ENCODE measurements at regions not wholly inside any gene's neighbourhood (a gene's known extent, or its start where the extent isn't known, plus 50 kb on each side); places are given as distances from the start of the nearest gene placed in this dataset.

GRCh38 chr9:78671785-78672184 lies 374.9 kb downstream of the PSAT1 start:
- ATAC-seq (no peak), DNase-seq (no peak)
- H3K4me3 ChIP-seq: no peak overlapping the region
- no peaks in the 10 kb centered on the region for H3K27me3 ChIP-seq
- H3K36me3 ChIP-seq: no peaks in the 10 kb centered on the region
- no peaks in the 10 kb centered on the region for H3K4me1 ChIP-seq
- intact Hi-C loops (cut with DNase I; ENCODE audit: low total_unique reads) (no loop called here), in situ Hi-C loops (cut with MboI; ENCODE audit: low sequenced_read_pairs in 4 of 4) (no loop called here)
- no peaks in the 10 kb centered on the region for H3K9me3 ChIP-seq
- no peak for TF ChIP-seq POLR2A (IDR thresholded peaks at IDR 0.05)
- TF ChIP-seq CTCF (IDR thresholded peaks at IDR 0.05 in 4 of 5, conservative IDR thresholded peaks at IDR 0.05 in 1 of 5): no peak
- H3K27ac ChIP-seq: no peak overlapping the region

- in situ Hi-C loops (cut with MboI; ENCODE audit: low sequenced_read_pairs in 4 of 4): no loop called here
- Histone ChIP-seq H3K4me1 (no peaks in the 10 kb centered on the region), H3K9me3 (no peaks in the 10 kb centered on the region), H3K36me3 (no peaks in the 10 kb centered on the region), H3K4me3 (no peak overlapping the region), H3K27ac (no peak overlapping the region), H3K27me3 (no peaks in the 10 kb centered on the region)
- no peak for DNase-seq
- ATAC-seq: no peak
- TF ChIP-seq CTCF (IDR thresholded peaks at IDR 0.05 in 4 of 5, conservative IDR thresholded peaks at IDR 0.05 in 1 of 5) (no peak), POLR2A (IDR thresholded peaks at IDR 0.05) (no peak)
- intact Hi-C loops (cut with DNase I; ENCODE audit: low total_unique reads): no loop called here
Observed at GRCh38 chr9:78674874-78675273, 377.9 kb downstream of the PSAT1 start.

- no peak for ATAC-seq
- no peak overlapping the region for H3K4me3 ChIP-seq
- intact Hi-C loops (cut with DNase I; ENCODE audit: low total_unique reads): no loop called here
Observed at GRCh38 chr9:78676009-78676408, 379.1 kb downstream of the PSAT1 start.

GRCh38 chr9:78676623-78677022 lies 379.7 kb downstream of the PSAT1 start:
- intact Hi-C loops (cut with DNase I; ENCODE audit: low total_unique reads) (no loop called here), in situ Hi-C loops (cut with MboI; ENCODE audit: low sequenced_read_pairs in 4 of 4) (no loop called here)
- no peak for ATAC-seq
- Histone ChIP-seq H3K9me3 (no peaks in the 10 kb centered on the region), H3K4me1 (no peaks in the 10 kb centered on the region), H3K4me3 (no peak overlapping the region), H3K27ac (no peak overlapping the region), H3K27me3 (no peaks in the 10 kb centered on the region), H3K36me3 (no peaks in the 10 kb centered on the region)
- TF ChIP-seq CTCF (IDR thresholded peaks at IDR 0.05 in 4 of 5, conservative IDR thresholded peaks at IDR 0.05 in 1 of 5) (no peak), POLR2A (IDR thresholded peaks at IDR 0.05) (no peak)
- no peak for DNase-seq

More at GRCh38 chr9:78676009-78676408, 379.1 kb downstream of the PSAT1 start:
- no peaks in the 10 kb centered on the region for H3K36me3 ChIP-seq
- in situ Hi-C loops (cut with MboI; ENCODE audit: low sequenced_read_pairs in 4 of 4): no loop called here
- DNase-seq: no peak
- no peaks in the 10 kb centered on the region for H3K9me3 ChIP-seq
- H3K27ac ChIP-seq: no peak overlapping the region
- TF ChIP-seq POLR2A (IDR thresholded peaks at IDR 0.05) (no peak), CTCF (IDR thresholded peaks at IDR 0.05 in 4 of 5, conservative IDR thresholded peaks at IDR 0.05 in 1 of 5) (no peak)
- H3K27me3 ChIP-seq: no peaks in the 10 kb centered on the region
- H3K4me1 ChIP-seq: no peaks in the 10 kb centered on the region

- ATAC-seq (no peak), DNase-seq (no peak)
- in situ Hi-C loops (cut with MboI; ENCODE audit: low sequenced_read_pairs in 4 of 4): no loop called here
- no peaks in the 10 kb centered on the region for H3K27me3 ChIP-seq
- H3K4me1 ChIP-seq: no peaks in the 10 kb centered on the region
- intact Hi-C loops (cut with DNase I; ENCODE audit: low total_unique reads): no loop called here
- TF ChIP-seq POLR2A (IDR thresholded peaks at IDR 0.05) (no peak), CTCF (IDR thresholded peaks at IDR 0.05 in 4 of 5, conservative IDR thresholded peaks at IDR 0.05 in 1 of 5) (no peak)
- no peak overlapping the region for H3K4me3 ChIP-seq
- no peaks in the 10 kb centered on the region for H3K9me3 ChIP-seq
- H3K36me3 ChIP-seq: no peaks in the 10 kb centered on the region
- H3K27ac ChIP-seq: no peak overlapping the region
Observed at GRCh38 chr9:78677326-78677725, 380.4 kb downstream of the PSAT1 start.

All from gastrocnemius medialis (tissue), 4 donors.